ENCODE measurements at regions not wholly inside any gene's neighbourhood (a gene's known extent, or its start where the extent isn't known, plus 50 kb on each side); places are given as distances from the start of the nearest gene placed in this dataset.

DNA sequence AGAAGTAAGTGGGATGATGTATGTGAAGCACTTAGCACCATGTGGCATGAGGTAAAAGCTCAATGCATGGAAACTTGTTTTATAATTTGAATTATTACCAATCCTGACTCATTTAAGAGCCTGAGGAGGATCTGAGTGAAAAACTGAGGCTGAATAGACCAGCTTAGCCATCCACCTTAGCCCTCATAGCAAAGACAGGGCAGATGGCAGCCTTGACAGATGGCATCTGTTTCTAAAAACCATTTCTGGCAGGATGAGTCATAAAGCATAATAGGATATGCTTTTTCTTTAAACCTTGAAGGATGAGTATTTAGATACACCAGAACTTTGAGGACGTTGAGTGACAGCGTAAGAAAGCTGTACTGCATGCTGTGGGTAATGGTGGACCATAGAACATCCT, 61.0 kb upstream of the NAV2 start:
- Histone ChIP-seq H4K20me1 (ENCODE audit: control insufficient read depth, insufficient read depth) (no peaks in the 10 kb centered on the region), H3K27ac (ENCODE audit: control insufficient read depth, insufficient read depth) (no peak overlapping the region), H3K27me3 (replicated peaks in 1 of 2; ENCODE audit: control insufficient read depth in 2 of 2, insufficient read depth in 2 of 2, low read length in 1 of 2) (peaks cover 0 to 3% of the 10 kb centered on the region in 2 experiments; a peak in 1 of 4 replicates), H3K4me1 (ENCODE audit: control insufficient read depth, insufficient read depth, low read length) (no peaks in the 10 kb centered on the region), H3K4me2 (ENCODE audit: control insufficient read depth, insufficient read depth) (no peak overlapping the region), H3K4me3 (no peak overlapping the region), H2AFZ (ENCODE audit: control insufficient read depth, low read depth, low read length) (no peak overlapping the region), H3K79me2 (ENCODE audit: control insufficient read depth, insufficient read depth, low read length) (no peaks in the 10 kb centered on the region), H3K9ac (ENCODE audit: control insufficient read depth, insufficient read depth, low read length) (no peak overlapping the region), H3K36me3 (ENCODE audit: control insufficient read depth in 2 of 2, insufficient read depth in 2 of 2, low read length in 1 of 2) (no peaks in the 10 kb centered on the region), H3K9me3 (replicated peaks; ENCODE audit: control insufficient read depth, insufficient read depth, low read length) (no peaks in the 10 kb centered on the region)
- TF ChIP-seq, protein P1, sequence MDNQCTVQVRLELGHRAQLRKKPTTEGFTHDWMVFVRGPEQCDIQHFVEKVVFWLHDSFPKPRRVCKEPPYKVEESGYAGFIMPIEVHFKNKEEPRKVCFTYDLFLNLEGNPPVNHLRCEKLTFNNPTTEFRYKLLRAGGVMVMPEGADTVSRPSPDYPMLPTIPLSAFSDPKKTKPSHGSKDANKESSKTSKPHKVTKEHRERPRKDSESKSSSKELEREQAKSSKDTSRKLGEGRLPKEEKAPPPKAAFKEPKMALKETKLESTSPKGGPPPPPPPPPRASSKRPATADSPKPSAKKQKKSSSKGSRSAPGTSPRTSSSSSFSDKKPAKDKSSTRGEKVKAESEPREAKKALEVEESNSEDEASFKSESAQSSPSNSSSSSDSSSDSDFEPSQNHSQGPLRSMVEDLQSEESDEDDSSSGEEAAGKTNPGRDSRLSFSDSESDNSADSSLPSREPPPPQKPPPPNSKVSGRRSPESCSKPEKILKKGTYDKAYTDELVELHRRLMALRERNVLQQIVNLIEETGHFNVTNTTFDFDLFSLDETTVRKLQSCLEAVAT (IDR thresholded peaks at IDR 0.05): no peak
- no peak for TF ChIP-seq MEF2A (IDR thresholded peaks at IDR 0.05; ENCODE audit: insufficient read depth, low read depth, low read length)
- no peak for TF ChIP-seq LARP7 (IDR thresholded peaks at IDR 0.05)
- no peak for TF ChIP-seq YBX1 (IDR thresholded peaks at IDR 0.05)
- no peak for TF ChIP-seq POLR2A (IDR thresholded peaks at IDR 0.05; ENCODE audit: low read depth, low read length)
- no peak for TF ChIP-seq ASH2L (IDR thresholded peaks at IDR 0.05; ENCODE audit: borderline replicate concordance, low read depth)
- TF ChIP-seq EGR1 (IDR thresholded peaks at IDR 0.05; ENCODE audit: borderline replicate concordance in 1 of 2, low read depth in 2 of 2, low read length in 2 of 2): no peak
- TF ChIP-seq, protein P2, sequence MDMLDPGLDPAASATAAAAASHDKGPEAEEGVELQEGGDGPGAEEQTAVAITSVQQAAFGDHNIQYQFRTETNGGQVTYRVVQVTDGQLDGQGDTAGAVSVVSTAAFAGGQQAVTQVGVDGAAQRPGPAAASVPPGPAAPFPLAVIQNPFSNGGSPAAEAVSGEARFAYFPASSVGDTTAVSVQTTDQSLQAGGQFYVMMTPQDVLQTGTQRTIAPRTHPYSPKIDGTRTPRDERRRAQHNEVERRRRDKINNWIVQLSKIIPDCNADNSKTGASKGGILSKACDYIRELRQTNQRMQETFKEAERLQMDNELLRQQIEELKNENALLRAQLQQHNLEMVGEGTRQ (IDR thresholded peaks at IDR 0.05; ENCODE audit: borderline replicate concordance, low read depth, low read length): no peak
- TF ChIP-seq NFXL1 (IDR thresholded peaks at IDR 0.05; ENCODE audit: borderline replicate concordance): no peak
- ATAC-seq (no peak), FAIRE-seq (no peak), DNase-seq (ENCODE audit: low read depth, low spot score) (no peak)
- RAD21 ChIA-PET (ENCODE audit: unreplicated experiment): interaction anchor here (1.5 kb wide), 1 partner anchor 252 kb away, joined by 3 read pairs; no protein-coding TSS in a partner anchor
- POLR2A ChIA-PET: no interaction called here
- WGBS (ENCODE audit: insufficient coverage, insufficient replicate concordance, low lambda C conversion rate, missing lambda C conversion rate): 33% methylated on average over 2 of the region's 2 CpGs
- intact Hi-C loops (cut with micrococcal nuclease; ENCODE audit: unreplicated experiment) (no loop called here), in situ Hi-C loops (cut with MboI) (no loop called here)
- SMC1A ChIA-PET (ENCODE audit: uncharacterized antibody, unreplicated experiment): no interaction called here
- CTCF ChIA-PET: interaction anchor here (1.3 kb wide), 1 partner anchor 87 kb away, joined by 3 read pairs; no protein-coding TSS in a partner anchor
- BruUV-seq (replicated peaks): no TSS peak

Measured in GM12878 (cell line).